Activated CD8-positive, alpha-beta memory T cell treated with anti-CD3 and anti-CD28 coated beads for 4 hours (primary cell): ENCODE measurements at regions not wholly inside any gene's neighbourhood (a gene's known extent, or its start where the extent isn't known, plus 50 kb on each side); places are given as distances from the start of the nearest gene placed in this dataset.
"Not testable (repeated sequence)": the region's sequence is repeated elsewhere in the genome, so short reads cannot be mapped to it uniquely, and the experiment has no call there.

Experiments
- DNase-seq, 2 donors: peaks; one replicate each; pipeline ENCODE4 v3.0.0-alpha.2; 2020; ENCODE audit warnings: low read depth in 2 of 2

DNA sequence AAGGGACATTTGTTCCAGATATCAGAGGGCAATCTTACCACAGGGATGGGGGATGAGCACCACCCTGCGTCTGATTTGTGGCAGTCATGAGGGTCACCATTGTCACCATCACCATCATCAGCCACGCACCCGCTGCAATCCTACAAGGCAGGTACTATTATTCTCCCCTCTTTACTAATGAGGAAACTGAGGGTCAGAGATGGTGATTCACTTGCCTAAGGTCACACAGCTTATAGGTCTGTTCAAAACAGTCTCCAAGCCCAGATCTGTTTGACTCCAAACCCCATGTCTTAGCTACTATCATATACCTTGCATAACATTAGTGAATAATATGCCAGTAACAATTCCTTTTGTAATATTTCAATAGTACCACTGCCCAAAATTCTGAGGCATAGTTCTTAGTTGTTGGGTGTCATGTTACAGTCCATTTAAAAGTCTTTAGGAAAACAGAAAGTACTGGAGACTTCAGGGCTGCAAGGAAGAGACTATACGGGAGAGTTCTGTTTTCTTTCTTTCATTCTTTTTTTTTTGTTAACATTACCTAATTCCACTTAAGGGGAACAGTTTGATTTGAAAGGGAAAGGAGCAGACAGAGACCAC lies 166.4 kb downstream of the C16orf95 start:
- DNase-seq = no peak

GRCh38 chr16:87152221-87152755 lies 164.9 kb downstream of the C16orf95 start:
- DNase-seq = no peak

- DNase-seq = no peak
Observed at GRCh38 chr16:87153326-87153725, 163.9 kb downstream of the C16orf95 start.

GRCh38 chr16:87155315-87155714 lies 161.9 kb downstream of the C16orf95 start:
- not testable (repeated sequence) for DNase-seq

DNA sequence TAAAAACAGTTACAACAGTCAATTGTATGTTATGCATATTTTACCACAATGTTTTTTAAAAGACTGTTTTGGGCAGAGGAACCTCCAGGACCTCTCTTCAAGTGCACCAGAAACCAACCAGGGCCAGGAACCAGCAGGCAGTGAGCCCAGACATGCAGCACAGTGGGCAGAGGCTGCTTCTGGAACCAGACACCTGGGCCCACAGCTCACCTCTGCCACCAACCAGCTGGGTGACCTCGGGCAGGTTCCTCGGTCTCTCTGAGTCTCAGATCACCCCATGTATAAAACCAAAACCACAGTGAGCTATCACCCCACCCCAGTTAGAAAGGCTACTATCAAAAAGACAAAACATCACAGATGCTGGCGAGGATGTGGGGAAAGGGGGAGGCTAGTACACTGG lies 161.0 kb downstream of the C16orf95 start:
- no peak for DNase-seq

GRCh38 chr16:87160234-87160636 lies 157.0 kb downstream of the C16orf95 start:
- no peak for DNase-seq

- DNase-seq = no peak
Observed at GRCh38 chr16:87160701-87161337, 156.4 kb downstream of the C16orf95 start.

DNA sequence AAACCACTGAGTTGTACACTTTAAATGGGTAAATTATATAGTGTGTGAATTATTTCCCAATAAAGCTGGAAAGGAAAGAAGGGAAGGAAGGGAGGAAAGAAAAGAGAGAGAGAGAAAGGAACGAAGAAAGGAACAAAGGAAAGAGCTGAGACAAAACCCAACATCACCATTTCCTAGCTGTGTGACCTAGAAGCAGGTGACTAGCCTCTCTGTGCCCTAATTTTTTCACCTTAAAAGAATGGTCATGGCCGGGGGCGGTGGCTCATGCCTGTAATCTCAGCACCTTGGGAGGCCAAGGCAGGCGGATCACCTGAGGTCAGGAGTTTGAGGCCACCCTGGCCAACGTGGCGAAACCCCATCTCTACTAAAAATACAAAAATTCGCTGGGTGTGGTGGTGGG lies 155.8 kb downstream of the C16orf95 start:
- not testable (repeated sequence) for DNase-seq

DNA sequence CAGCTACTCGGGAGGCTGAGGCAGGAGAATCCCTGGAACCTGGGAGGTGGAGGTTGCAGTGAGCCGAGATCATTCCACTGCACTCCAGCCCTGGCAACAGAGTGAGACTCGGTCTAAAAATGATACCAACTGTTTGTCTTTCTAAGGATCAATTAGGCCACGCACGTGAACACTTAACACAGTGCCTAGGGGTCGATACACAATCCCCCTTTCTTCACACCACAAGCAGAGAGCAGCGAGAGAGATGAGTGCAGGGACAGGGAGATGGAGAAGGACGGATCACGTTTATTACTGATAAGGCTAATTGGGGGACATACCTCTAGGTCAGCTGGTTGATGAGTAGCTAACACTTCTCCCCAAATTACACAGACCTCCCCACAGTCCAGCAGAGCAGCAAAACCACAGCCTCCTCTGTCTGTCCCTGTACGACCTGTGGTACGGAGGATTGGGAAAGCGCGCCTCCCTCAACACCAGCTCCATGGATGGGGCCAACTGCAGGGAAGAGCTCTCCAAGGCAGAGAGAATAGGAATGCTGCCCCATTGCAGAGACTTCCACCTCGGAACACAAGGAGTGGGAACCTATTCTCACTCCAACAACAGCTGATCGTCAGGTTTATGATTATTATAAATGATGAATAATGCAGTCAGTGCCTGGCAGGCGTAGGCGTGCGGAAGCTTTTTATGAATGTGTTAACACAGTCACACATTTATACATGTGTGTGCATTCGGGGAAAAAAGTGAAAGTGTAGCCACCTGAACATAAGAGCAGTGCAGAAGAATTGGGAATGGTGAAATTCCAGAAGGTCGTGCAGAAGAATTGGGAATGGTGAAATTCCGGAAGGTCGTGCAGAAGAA lies 155.1 kb downstream of the C16orf95 start:
- DNase-seq = no peak

DNA sequence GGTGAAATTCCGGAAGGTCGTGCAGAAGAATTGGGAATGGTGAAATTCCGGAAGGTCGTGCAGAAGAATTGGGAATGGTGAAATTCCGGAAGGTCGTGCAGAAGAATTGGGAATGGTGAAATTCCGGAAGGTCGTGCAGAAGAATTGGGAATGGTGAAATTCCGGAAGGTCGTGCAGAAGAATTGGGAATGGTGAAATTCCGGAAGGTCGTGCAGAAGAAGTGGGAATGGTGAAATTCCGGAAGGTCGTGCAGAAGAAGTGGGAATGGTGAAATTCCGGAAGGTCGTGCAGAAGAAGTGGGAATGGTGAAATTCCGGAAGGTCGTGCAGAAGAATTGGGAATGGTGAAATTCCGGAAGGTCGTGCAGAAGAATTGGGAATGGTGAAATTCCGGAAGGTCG lies 154.4 kb downstream of the C16orf95 start:
- DNase-seq = not testable (repeated sequence)

DNA sequence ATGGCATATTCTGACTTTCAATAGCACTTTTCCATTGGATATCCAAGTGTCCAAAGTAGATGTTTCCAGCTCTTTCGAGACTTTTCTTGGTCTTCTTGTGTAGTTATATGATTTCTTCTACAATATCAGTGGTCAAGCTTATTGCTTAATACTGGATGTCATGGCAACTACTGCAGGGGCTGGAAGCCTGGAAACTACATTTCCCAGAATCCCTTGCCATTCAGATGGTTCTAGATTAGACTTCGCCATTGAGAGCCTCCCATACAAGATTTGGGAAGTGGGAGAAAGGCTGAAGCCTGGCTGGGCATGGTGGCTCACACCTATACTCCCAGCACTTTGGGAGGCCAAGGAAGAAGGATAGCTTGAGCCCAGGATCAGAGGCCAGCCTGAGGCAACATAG lies 153.6 kb downstream of the C16orf95 start:
- DNase-seq = no peak

DNA sequence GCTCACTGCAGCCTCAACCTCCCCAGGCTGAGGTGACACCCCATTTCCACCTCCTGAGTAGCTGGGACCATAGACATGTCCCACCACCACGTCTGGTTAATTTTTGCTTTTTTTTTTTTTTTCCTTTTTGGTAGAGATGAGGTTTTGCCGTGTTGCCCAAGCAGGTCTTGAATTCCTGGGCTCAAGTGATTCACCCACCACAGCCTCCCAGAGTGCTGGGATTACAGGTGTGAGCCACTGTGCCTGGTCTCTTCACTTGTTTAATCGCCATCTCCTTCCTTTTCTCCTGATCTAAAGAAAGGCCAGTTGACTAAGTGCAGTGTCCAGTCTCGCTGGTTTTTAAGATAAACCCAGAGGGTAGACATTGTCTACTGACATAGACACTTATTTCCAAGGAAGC lies 152.0 kb downstream of the C16orf95 start:
- no peak for DNase-seq

GRCh38 chr16:87165885-87166284 lies 151.3 kb downstream of the C16orf95 start:
- no peak for DNase-seq

DNA sequence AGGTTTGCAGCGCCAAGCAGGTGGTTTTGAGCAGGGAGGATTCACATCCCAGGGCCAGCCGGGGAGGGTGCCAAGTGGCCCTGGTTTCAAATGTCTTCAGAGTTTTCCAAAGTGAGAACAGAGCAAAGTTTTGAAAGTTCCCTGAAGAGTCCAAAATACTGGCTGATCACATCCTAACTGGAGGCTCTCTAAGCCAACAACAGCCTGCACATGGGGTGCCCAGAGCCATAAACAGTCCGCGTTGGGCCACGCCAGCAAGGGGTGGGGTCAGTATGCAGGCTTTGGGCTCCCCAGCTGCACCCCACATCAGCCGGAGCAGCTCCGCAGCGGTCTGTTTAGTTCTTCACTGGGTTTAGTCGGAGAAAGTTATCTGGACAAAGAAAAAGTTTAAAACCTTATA lies 150.9 kb downstream of the C16orf95 start:
- DNase-seq = no peak

DNA sequence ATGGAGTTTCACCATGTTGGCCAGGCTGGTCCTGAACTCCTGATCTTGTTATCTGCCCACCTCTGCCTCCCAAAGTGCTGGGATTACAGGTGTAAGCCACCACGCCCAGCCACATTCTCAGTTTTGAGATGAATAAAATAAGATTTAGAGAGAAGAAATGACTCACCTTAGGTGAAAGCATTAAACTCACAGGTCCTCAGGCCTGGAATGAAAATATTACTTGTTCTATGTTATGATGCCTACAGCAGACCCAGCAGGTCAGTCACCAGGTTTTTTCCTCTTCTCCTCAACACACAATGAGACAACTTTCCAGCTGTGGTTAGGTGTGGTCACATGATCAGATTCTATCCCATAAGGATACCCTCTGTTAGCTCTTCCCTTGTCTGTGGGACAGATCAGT lies 150.3 kb downstream of the C16orf95 start:
- DNase-seq = no peak

GRCh38 chr16:87169509-87169995 lies 147.6 kb downstream of the C16orf95 start:
- no peak for DNase-seq

DNA sequence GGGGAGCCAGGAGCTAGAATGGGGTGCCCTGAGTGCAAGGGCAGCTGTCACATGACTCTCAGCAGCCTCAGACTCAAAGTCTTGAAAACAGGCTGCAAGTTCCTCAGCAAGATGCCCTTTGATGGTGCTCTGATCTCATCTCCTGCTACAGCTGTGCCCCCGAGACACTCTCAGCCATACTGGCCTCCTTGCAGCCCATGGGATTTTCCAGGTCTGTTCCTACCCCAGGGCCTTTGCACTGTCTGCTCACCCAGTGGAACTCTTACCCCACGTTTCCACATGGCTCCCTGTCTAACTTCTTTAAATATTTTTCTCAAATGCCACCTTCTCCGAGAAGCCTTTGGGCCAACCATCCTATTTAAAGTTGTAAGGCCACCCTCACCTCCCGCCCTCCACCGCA lies 146.9 kb downstream of the C16orf95 start:
- no peak for DNase-seq

GRCh38 chr16:87171723-87172122 lies 145.5 kb downstream of the C16orf95 start:
- DNase-seq = no peak

DNA sequence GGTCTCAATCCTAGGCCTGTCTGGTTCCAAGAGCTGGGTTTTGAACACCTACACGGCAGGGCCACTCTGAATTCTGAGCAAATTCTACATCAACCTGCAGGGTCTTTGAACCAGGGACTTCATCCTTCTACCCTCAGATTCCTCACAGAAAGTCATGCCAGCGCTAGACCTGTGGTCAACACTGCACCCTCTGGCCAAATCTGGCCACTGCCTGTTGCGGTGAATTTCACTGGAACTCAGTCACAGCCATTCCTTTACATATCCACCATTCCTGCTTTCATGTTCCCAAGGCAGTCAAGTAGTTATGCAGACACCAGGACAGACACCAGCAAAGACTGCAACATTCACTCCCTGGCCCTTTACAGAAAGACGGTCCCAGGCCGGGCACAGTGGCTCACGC lies 144.6 kb downstream of the C16orf95 start:
- DNase-seq = no peak

DNA sequence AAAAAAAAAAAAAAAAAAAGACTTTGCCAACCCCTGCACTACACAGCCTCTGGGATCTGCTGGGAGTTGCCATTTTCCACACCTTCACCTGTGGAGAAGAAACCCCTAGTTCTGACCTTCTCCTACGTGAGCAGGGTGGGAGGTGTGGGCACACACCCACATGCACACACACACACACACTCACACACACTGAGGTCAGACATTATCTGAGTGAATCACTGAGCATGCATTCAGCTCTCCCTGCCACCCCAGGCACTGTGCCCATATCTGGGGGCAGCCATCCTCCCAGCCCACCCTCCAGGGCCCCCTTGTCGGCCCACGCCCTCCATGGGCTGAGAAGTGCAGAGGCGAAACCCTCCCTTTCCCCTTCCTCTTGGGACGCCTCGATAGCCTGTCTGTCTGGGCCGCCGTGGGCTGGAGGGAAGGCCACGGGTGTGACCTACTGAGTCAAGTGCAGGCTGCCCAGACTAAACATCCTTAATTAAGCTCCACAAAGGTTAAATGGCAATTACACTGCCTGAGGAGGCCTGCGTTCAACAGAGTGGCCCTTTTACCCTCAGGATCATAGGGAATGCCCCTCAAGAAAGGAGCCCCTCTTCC lies 143.8 kb downstream of the C16orf95 start:
- no peak for DNase-seq

- no peak for DNase-seq
Observed at GRCh38 chr16:87174061-87174460, 143.1 kb downstream of the C16orf95 start.

GRCh38 chr16:87176735-87177134 lies 140.5 kb downstream of the C16orf95 start:
- DNase-seq = no peak
